ENCODE measurements at regions not wholly inside any gene's neighbourhood (a gene's known extent, or its start where the extent isn't known, plus 50 kb on each side); places are given as distances from the start of the nearest gene placed in this dataset.

GRCh38 chr5:157961896-157962590 is 103.1 kb upstream of the CLINT1 start:
- H3K4me3 ChIP-seq (ENCODE audit: low read depth, low read length) = no peak overlapping the region
- CTCF ChIA-PET = interaction anchor here (1.0 to 1.3 kb wide), 2 partner anchors 10 to 13 kb away, joined by 4 to 6 read pairs; no protein-coding TSS in a partner anchor
- H3K27me3 ChIP-seq (ENCODE audit: control insufficient read depth, insufficient read depth, low read length) = no peaks in the 10 kb centered on the region
- H3K36me3 ChIP-seq (ENCODE audit: control insufficient read depth, insufficient read depth, low read length) = no peaks in the 10 kb centered on the region
- POLR2A ChIA-PET = interaction anchor here (0.6 kb wide), 1 partner anchor 1281 kb away, joined by 3 read pairs; no protein-coding TSS in a partner anchor
- no peak for DNase-seq (ENCODE audit: low read depth)
- no peak for TF ChIP-seq CTCF (IDR thresholded peaks at IDR 0.05; ENCODE audit: insufficient read depth, low read depth, low read length)

- POLR2A ChIA-PET = no interaction called here
- TF ChIP-seq CTCF (IDR thresholded peaks at IDR 0.05; ENCODE audit: insufficient read depth, low read depth, low read length) = no peak
- Histone ChIP-seq H3K27me3 (ENCODE audit: control insufficient read depth, insufficient read depth, low read length) (no peaks in the 10 kb centered on the region), H3K4me3 (ENCODE audit: low read depth, low read length) (no peak overlapping the region), H3K36me3 (ENCODE audit: control insufficient read depth, insufficient read depth, low read length) (no peaks in the 10 kb centered on the region)
- CTCF ChIA-PET = interaction anchor here (1.0 to 1.3 kb wide), 2 partner anchors 11 to 12 kb away, joined by 4 to 6 read pairs; no protein-coding TSS in a partner anchor
- DNase-seq (ENCODE audit: low read depth) = no peak
These were observed 102.2 kb upstream of the CLINT1 start for GRCh38 chr5:157961176-157961575.

- DNase-seq (ENCODE audit: low read depth) = no peak
- H3K4me3 ChIP-seq (ENCODE audit: low read depth, low read length) = no peak overlapping the region
- no peaks in the 10 kb centered on the region for H3K36me3 ChIP-seq (ENCODE audit: control insufficient read depth, insufficient read depth, low read length)
- ChIA-PET CTCF (interaction anchor here (2.2 kb wide), 1 partner anchor 10 kb away, joined by 11 read pairs; no protein-coding TSS in a partner anchor), POLR2A (no interaction called here)
- no peak for TF ChIP-seq CTCF (IDR thresholded peaks at IDR 0.05; ENCODE audit: insufficient read depth, low read depth, low read length)
- no peaks in the 10 kb centered on the region for H3K27me3 ChIP-seq (ENCODE audit: control insufficient read depth, insufficient read depth, low read length)
These were observed 100.4 kb upstream of the CLINT1 start for GRCh38 chr5:157959370-157959769.

GRCh38 chr5:157956271-157956885 is 97.4 kb upstream of the CLINT1 start:
- ChIA-PET POLR2A (interaction anchor here (0.5 kb wide), 1 partner anchor 51 kb away, joined by 3 read pairs; no protein-coding TSS in a partner anchor), CTCF (no interaction called here)
- TF ChIP-seq CTCF (IDR thresholded peaks at IDR 0.05; ENCODE audit: insufficient read depth, low read depth, low read length) = no peak
- Histone ChIP-seq H3K4me3 (ENCODE audit: low read depth, low read length) (no peak overlapping the region), H3K27me3 (ENCODE audit: control insufficient read depth, insufficient read depth, low read length) (no peaks in the 10 kb centered on the region), H3K36me3 (ENCODE audit: control insufficient read depth, insufficient read depth, low read length) (no peaks in the 10 kb centered on the region)
- DNase-seq (ENCODE audit: low read depth) = no peak

- Histone ChIP-seq H3K27me3 (ENCODE audit: control insufficient read depth, insufficient read depth, low read length) (no peaks in the 10 kb centered on the region), H3K36me3 (ENCODE audit: control insufficient read depth, insufficient read depth, low read length) (no peaks in the 10 kb centered on the region), H3K4me3 (ENCODE audit: low read depth, low read length) (no peak overlapping the region)
- ChIA-PET CTCF (interaction anchor here (0.6 kb wide), 1 partner anchor 47 kb away, joined by 3 read pairs; no protein-coding TSS in a partner anchor), POLR2A (interaction anchor here (0.5 kb wide), 1 partner anchor 50 kb away, joined by 3 read pairs; no protein-coding TSS in a partner anchor)
- no peak for TF ChIP-seq CTCF (IDR thresholded peaks at IDR 0.05; ENCODE audit: insufficient read depth, low read depth, low read length)
- no peak for DNase-seq (ENCODE audit: low read depth)
These were observed 96.7 kb upstream of the CLINT1 start for GRCh38 chr5:157955541-157956172.
